Psoas muscle (tissue), 7 donors: ENCODE measurements at regions not wholly inside any gene's neighbourhood (a gene's known extent, or its start where the extent isn't known, plus 50 kb on each side); places are given as distances from the start of the nearest gene placed in this dataset.

Source experiments
- ATAC-seq, 4 donors: fragments of 200-7000 bp; cut with Tn5 transposase; one replicate each; pipeline ENCODE4 v1.9.1; 2020; ENCODE audit warnings: moderate library complexity in 3 of 4, mild to moderate bottlenecking in 2 of 4
- DNase-seq, 2 donors: peaks; one replicate each; pipeline ENCODE4 v3.0.0-alpha.2; 2020
- H3K27ac ChIP-seq: fragments of 200-600 bp; one replicate; pipeline ENCODE4 v1.8.0; 2022
- H3K27me3 ChIP-seq, 3 donors: fragments of 200-600 bp in 1 of 3; one replicate each; pipeline versions ENCODE4 v1.6.1 to v1.8.0; 2013 to 2022; ENCODE audit warnings: low read length in 2 of 3, mild to moderate bottlenecking in 2 of 3, moderate library complexity in 1 of 3; ENCODE audit not compliant: insufficient read depth in 3 of 3
- H3K36me3 ChIP-seq, 2 donors: fragments of 200-600 bp in 1 of 2; one replicate each; pipeline versions ENCODE4 v1.6.1 to v1.8.0; 2013 to 2022; ENCODE audit warnings: low read depth in 1 of 2, mild to moderate bottlenecking in 1 of 2, moderate library complexity in 1 of 2; ENCODE audit not compliant: insufficient read depth in 1 of 2
- H3K4me1 ChIP-seq: fragments of 200-600 bp; one replicate; pipeline ENCODE4 v1.8.0; 2022
- H3K4me3 ChIP-seq: fragments of 200-600 bp; one replicate; pipeline ENCODE4 v1.8.0; 2022; ENCODE audit warnings: mild to moderate bottlenecking
- H3K9me3 ChIP-seq: fragments of 200-600 bp; one replicate; pipeline ENCODE4 v1.8.0; 2022
- WGBS, 3 donors: extraction: QIAGEN DNeasy Blood & Tissue Kit; methylation state at CpG; one replicate each; pipeline versions ENCODE4 v1.1.6 to v1.1.7; 2013; 5-methylcytosine and 5-hydroxymethylcytosine counted together
- intact Hi-C, 2 donors: fragments of 100-400 bp; cut with DNase I; formaldehyde crosslinking; loops; one replicate each; pipeline versions ENCODE4 v1.11.0 to v1.14.2; 2022
- TF ChIP-seq, protein P1 (sequence below): fragments of 200-600 bp; IDR thresholded peaks from one replicate; pipeline ENCODE4 v1.8.0; 2022; ENCODE audit warnings: antibody characterized with exemption
- donor health status: healthy with polysubstance abuse.
- donor health status: DM: no; HTN: no; CAD: no; lungs with moderate emphysema.
- donor health status: Bipolar disorder and iron deficiency.
- donor health status: healthy.
- donor health status: DM: yes; HTN: yes; CAD: no.
- donor health status: DM: no; HTN: no; CAD: no.
- donor health status: DM: yes; HTN: yes; CAD: no.

DNA sequence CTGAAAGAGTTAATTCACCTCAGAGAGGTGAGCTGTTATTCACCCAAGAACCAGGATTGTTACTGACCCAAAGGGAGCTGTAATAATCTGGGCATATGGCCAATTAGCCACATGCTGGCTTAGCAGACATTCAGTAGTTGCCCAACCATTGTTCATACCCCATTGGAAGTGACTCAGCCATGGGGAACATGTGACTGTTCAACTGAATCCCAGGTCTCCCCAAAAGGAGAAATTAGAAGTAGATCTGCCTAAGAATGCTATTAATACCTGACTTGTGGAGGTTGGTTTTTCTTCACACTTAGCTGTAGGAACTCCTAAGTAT lies 272.6 kb upstream of the UBE2E3 start:
- Histone ChIP-seq H3K9me3 (peaks cover 8% of the 10 kb centered on the region), H3K4me3 (no peak overlapping the region), H3K36me3 (no peaks in the 10 kb centered on the region), H3K27ac (no peak overlapping the region), H3K27me3 (no peaks in the 10 kb centered on the region), H3K4me1 (no peaks in the 10 kb centered on the region)
- TF ChIP-seq, protein P1, sequence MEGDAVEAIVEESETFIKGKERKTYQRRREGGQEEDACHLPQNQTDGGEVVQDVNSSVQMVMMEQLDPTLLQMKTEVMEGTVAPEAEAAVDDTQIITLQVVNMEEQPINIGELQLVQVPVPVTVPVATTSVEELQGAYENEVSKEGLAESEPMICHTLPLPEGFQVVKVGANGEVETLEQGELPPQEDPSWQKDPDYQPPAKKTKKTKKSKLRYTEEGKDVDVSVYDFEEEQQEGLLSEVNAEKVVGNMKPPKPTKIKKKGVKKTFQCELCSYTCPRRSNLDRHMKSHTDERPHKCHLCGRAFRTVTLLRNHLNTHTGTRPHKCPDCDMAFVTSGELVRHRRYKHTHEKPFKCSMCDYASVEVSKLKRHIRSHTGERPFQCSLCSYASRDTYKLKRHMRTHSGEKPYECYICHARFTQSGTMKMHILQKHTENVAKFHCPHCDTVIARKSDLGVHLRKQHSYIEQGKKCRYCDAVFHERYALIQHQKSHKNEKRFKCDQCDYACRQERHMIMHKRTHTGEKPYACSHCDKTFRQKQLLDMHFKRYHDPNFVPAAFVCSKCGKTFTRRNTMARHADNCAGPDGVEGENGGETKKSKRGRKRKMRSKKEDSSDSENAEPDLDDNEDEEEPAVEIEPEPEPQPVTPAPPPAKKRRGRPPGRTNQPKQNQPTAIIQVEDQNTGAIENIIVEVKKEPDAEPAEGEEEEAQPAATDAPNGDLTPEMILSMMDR = no peak
- ATAC-seq (peak in 2 of 4 donors; percentile 37 to 57), DNase-seq (no peak)
- intact Hi-C loops = no loop called here

DNA sequence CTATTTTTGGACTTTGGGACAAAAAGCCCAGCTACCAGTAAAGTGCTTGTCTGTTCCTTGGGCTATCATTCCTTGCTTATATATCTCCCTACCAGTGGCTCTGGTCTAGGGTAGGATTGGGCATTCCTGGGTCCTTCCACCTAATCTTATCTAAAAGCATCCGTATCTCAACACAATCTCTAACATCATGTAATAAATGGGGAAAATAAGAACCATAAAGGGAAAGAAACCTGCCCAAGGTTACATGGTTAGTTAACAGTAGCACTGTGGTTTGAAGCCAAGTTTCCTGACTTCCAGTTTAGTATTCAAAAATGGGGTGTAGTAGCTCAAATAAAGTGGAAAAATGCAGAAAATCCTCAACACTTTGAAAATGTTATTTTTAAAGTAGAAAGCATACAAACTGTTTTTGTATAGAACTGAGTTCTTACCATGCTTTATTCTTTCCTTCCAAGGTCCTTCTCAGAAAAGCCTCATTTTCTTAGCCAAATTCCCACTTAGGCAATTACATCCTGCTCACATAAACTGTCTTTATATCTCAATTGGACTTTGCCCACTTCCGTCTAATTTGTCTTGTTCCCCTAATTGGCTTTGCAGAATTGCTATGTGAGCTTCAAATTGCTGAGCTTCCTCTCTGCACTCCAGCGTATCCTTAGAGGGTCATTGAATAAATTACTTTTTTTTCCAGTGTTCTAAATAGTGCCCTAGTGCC lies 273.1 kb upstream of the UBE2E3 start:
- Histone ChIP-seq H3K4me3 (no peak overlapping the region), H3K27me3 (no peaks in the 10 kb centered on the region), H3K36me3 (no peaks in the 10 kb centered on the region), H3K4me1 (no peaks in the 10 kb centered on the region), H3K27ac (no peak overlapping the region), H3K9me3 (peaks cover 5% of the 10 kb centered on the region)
- WGBS, 3 donors = 53 to 67% (median 65%) methylated on average over 3 of the region's 3 CpGs
- no peak for ATAC-seq
- TF ChIP-seq, protein P1 = no peak
- no peak for DNase-seq
- intact Hi-C loops = no loop called here

DNA sequence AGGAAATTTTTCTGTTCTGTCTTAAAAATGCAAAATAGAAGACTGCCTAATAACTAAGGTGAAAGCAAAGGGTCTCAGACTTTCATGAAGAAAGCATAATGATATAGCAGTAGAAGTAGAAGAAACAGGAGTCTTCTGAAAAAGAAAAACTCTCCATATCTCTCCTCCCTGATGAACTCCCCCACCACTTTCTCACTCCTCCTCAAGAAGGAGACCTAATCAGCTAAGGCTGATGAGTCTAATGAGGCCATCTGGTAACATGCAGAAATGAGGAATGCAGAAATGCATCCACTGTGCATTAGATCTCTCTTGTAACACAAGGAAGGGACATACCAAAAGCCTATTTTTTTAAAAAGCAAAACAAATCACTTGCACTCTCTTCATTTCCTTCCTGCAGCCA lies 273.7 kb upstream of the UBE2E3 start:
- Histone ChIP-seq H3K4me3 (no peak overlapping the region), H3K4me1 (no peaks in the 10 kb centered on the region), H3K9me3 (no peaks in the 10 kb centered on the region), H3K36me3 (no peaks in the 10 kb centered on the region), H3K27me3 (no peaks in the 10 kb centered on the region), H3K27ac (no peak overlapping the region)
- ATAC-seq (no peak), DNase-seq (no peak)
- TF ChIP-seq, protein P1 = no peak
- intact Hi-C loops = no loop called here

DNA sequence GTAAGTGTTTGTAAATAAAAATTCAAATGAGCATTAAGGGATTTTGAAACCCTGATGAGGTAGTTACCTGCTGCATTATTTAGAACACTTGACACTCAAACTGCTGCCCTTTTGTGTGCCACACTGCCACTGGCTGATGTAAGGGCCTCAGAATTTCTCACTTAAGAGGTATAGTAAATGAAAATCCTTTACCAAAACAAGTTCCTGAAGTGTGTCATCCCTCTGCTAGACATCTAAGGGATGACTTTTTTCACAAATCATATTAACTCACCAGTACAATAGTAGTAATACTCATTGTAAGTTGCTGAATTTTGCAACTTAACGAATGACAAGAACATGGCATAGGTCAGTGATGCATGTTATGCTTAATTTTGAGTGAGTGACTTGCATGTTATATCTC lies 274.9 kb upstream of the UBE2E3 start:
- 80 to 90% (median 84%) methylated on average over 1 of the region's 1 CpG for WGBS, 3 donors

DNA sequence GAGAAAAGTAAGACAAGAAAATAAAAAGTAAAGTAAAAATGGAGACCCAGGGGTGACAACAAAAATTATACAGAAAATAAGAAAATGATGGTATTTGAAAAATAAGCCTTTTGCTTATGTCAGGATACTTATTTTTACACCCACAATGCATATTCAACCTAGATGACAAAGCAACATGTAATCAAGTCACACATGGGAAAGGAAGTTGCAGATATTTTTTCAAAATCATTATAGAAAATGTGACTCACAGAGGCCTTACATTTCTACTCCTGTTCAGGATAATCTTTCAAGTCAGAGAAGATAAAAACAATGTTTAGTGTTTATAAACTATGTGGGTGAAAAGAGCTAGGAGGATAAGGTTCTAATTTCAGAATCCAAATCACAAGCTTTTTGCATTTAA lies 275.3 kb upstream of the UBE2E3 start:
- H3K9me3 ChIP-seq = no peaks in the 10 kb centered on the region
- TF ChIP-seq, protein P1 = no peak
- no peaks in the 10 kb centered on the region for H3K36me3 ChIP-seq
- DNase-seq (no peak), ATAC-seq (no peak)
- H3K4me3 ChIP-seq = no peak overlapping the region
- no peaks in the 10 kb centered on the region for H3K27me3 ChIP-seq
- no peaks in the 10 kb centered on the region for H3K4me1 ChIP-seq
- intact Hi-C loops = no loop called here
- no peak overlapping the region for H3K27ac ChIP-seq

More for the DNA sequence above, 274.9 kb upstream of the UBE2E3 start:
- H3K4me3 ChIP-seq = no peak overlapping the region
- DNase-seq (no peak), ATAC-seq (no peak)
- no peaks in the 10 kb centered on the region for H3K4me1 ChIP-seq
- TF ChIP-seq, protein P1 = no peak
- intact Hi-C loops = no loop called here
- H3K27me3 ChIP-seq = no peaks in the 10 kb centered on the region
- H3K36me3 ChIP-seq = no peaks in the 10 kb centered on the region
- H3K9me3 ChIP-seq = no peaks in the 10 kb centered on the region
- H3K27ac ChIP-seq = no peak overlapping the region
